PFSK-1 (cell line): ENCODE measurements at regions not wholly inside any gene's neighbourhood (a gene's known extent, or its start where the extent isn't known, plus 50 kb on each side); places are given as distances from the start of the nearest gene placed in this dataset.

Source experiments
- FOXP2 ChIP-seq: optimal IDR thresholded peaks from 2 replicates; pipeline ENCODE3; 2011; ENCODE audit warnings: borderline replicate concordance, control low read depth, inconsistent platforms; ENCODE audit not compliant: insufficient read depth; ENCODE audit errors: extremely low read length, extremely low read depth
- POLR2AphosphoS5 ChIP-seq: IDR thresholded peaks from 2 replicates; pipeline ENCODE4 v1.6.1; 2012; ENCODE audit warnings: low read depth, mild to moderate bottlenecking, control low read depth, low read length, moderate library complexity
- SIN3A ChIP-seq: IDR thresholded peaks from 2 replicates; pipeline ENCODE4 v1.6.1; 2012; ENCODE audit warnings: mild to moderate bottlenecking, low read length, moderate library complexity, borderline replicate concordance; ENCODE audit not compliant: insufficient read depth
- TAF1 ChIP-seq: IDR thresholded peaks from 2 replicates; pipeline ENCODE4 v1.6.1; 2012; ENCODE audit warnings: low read length, control low read depth, borderline replicate concordance; ENCODE audit not compliant: insufficient read depth
- TF ChIP-seq, protein P1 (sequence below), 2 experiments: IDR thresholded peaks; 2 replicates each; pipeline versions ENCODE4 v1.6.1 to v1.8.0; 2011 to 2012; ENCODE audit warnings: low read depth in 2 of 2, low read length in 2 of 2, control low read depth in 1 of 2, inconsistent platforms in 1 of 2, mild to moderate bottlenecking in 1 of 2, moderate library complexity in 1 of 2; ENCODE audit not compliant: insufficient read depth in 1 of 2

DNA sequence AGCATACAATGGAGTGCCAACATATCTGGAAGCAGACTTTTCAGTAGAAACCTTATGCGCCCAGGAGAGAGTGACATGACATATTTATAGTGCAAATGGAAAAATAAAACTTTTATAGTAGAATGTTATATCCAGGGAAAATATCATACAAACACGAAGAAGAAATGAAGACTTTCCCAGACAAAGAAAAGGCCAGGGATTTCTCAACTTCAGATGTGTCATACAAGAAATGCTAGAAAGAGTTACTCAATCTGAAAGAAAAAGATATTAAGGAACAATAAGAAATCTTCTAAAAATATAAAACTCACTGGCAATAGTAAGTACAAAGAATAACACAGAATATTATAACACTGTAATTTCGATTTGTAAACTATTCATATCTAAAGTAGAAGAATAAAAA lies 1269.3 kb downstream of the GRIK2 start:
- TF ChIP-seq FOXP2 (no peak), SIN3A (no peak), POLR2AphosphoS5 (no peak), TAF1 (no peak)
- TF ChIP-seq, protein P1, sequence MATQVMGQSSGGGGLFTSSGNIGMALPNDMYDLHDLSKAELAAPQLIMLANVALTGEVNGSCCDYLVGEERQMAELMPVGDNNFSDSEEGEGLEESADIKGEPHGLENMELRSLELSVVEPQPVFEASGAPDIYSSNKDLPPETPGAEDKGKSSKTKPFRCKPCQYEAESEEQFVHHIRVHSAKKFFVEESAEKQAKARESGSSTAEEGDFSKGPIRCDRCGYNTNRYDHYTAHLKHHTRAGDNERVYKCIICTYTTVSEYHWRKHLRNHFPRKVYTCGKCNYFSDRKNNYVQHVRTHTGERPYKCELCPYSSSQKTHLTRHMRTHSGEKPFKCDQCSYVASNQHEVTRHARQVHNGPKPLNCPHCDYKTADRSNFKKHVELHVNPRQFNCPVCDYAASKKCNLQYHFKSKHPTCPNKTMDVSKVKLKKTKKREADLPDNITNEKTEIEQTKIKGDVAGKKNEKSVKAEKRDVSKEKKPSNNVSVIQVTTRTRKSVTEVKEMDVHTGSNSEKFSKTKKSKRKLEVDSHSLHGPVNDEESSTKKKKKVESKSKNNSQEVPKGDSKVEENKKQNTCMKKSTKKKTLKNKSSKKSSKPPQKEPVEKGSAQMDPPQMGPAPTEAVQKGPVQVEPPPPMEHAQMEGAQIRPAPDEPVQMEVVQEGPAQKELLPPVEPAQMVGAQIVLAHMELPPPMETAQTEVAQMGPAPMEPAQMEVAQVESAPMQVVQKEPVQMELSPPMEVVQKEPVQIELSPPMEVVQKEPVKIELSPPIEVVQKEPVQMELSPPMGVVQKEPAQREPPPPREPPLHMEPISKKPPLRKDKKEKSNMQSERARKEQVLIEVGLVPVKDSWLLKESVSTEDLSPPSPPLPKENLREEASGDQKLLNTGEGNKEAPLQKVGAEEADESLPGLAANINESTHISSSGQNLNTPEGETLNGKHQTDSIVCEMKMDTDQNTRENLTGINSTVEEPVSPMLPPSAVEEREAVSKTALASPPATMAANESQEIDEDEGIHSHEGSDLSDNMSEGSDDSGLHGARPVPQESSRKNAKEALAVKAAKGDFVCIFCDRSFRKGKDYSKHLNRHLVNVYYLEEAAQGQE (IDR thresholded peaks at IDR 0.05; ENCODE audit: insufficient read depth in 1 of 2, low read depth in 2 of 2, low read length in 2 of 2), result no peak

DNA sequence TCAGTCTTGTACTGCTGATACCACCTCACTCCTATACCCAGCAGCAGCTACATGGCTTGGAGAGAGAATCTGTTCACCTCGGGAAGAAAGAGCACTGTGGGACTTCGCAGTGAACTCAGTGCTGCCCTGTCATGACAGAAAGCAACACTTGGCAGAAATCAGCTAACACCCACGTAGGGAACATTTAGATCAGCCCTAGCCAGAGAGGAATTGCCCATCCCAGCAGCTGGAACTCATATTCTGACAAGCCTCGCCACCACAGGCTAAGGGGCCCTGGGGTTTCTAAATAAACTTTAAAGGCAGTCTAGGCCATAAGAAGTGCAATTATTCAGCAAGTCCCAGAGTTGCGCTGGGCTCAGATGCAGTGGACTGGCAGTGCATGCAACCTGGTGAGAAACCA lies 1266.8 kb downstream of the GRIK2 start:
- TF ChIP-seq SIN3A, result no peak
- no peak for TF ChIP-seq TAF1
- TF ChIP-seq, protein P1 (IDR thresholded peaks at IDR 0.05; ENCODE audit: insufficient read depth in 1 of 2, low read depth in 2 of 2, low read length in 2 of 2), result no peak
- no peak for TF ChIP-seq POLR2AphosphoS5
- TF ChIP-seq FOXP2, result no peak

DNA sequence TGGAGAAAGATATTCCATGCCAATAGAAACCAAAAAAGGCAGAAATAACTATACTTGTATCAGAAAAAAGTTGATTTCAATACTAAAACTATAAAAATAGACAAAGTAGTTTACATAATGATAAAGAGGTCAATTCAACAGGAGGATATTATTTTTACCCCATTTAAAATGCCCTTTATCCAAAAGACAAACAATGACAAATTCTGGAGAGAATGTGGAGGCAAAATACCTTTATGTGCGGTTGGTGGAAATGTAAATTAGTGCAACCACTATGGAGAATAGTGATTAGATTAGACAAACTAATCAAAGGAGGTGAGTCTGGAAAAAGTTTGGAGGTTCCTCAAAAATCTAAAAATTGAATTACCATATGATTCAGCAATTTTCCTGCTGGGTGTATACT lies 1262.3 kb downstream of the GRIK2 start:
- TF ChIP-seq TAF1, result no peak
- TF ChIP-seq, protein P1 (IDR thresholded peaks at IDR 0.05; ENCODE audit: insufficient read depth in 1 of 2, low read depth in 2 of 2, low read length in 2 of 2), result no peak
- TF ChIP-seq FOXP2, result no peak
- TF ChIP-seq POLR2AphosphoS5, result no peak
- TF ChIP-seq SIN3A, result no peak

DNA sequence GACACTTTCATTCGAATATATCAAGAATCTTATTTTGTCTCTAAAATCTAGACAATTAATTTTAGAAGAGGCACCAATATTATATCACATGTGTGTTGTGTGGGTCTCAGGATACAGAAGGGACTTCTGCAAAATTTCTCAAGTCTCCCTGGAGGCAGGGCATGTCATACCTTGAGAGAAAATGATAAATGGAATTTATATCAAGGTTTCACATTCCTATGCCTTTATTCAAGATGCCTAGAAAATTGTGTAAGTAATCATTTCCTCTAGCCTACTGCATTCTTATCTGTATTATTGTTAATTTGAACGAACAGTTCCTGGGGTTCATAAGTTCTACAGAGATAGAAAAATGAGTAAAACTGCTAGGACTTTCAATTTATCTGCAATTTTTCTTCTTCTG lies 1247.9 kb downstream of the GRIK2 start:
- TF ChIP-seq, protein P1 (IDR thresholded peaks at IDR 0.05; ENCODE audit: insufficient read depth in 1 of 2, low read depth in 2 of 2, low read length in 2 of 2), result no peak
- no peak for TF ChIP-seq POLR2AphosphoS5
- TF ChIP-seq TAF1, result no peak
- TF ChIP-seq SIN3A, result no peak

DNA sequence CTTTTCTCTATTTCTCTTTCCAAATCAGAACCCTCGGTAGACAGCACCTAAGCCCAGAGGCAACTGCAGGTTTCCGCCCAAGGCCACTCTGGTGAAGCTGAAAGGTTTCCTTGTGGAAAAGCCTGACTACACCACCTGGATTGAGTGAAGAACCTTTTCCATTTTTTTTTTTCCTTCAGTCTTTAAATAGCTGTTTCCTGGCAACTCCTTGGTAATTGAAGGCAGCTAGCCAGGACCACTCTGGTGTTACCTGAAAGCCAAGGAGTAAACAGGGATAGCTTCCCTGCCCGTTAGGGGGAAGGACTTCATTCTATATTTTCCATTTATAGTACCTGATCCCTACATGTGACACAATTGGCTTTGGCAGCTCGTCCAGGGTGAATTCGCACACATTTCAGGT lies 1238.4 kb downstream of the GRIK2 start:
- TF ChIP-seq TAF1 (no peak), POLR2AphosphoS5 (no peak), SIN3A (no peak), FOXP2 (no peak)
- TF ChIP-seq, protein P1 (IDR thresholded peaks at IDR 0.05; ENCODE audit: insufficient read depth in 1 of 2, low read depth in 2 of 2, low read length in 2 of 2), result no peak
